ENCODE measurements at regions not wholly inside any gene's neighbourhood (a gene's known extent, or its start where the extent isn't known, plus 50 kb on each side); places are given as distances from the start of the nearest gene placed in this dataset.
A peak's percentile ranks its signal among the peaks of the same experiment; 100 is the strongest.

GRCh38 chr12:24463375-24463774, 485.5 kb downstream of the BCAT1 start:
- DNase-seq, result no peak

- DNase-seq, result no peak
These were observed 486.0 kb downstream of the BCAT1 start for GRCh38 chr12:24462946-24463345.

- no peak for DNase-seq
These were observed 488.4 kb downstream of the BCAT1 start for GRCh38 chr12:24460506-24460905.

GRCh38 chr12:24460099-24460498, 488.8 kb downstream of the BCAT1 start:
- peak; percentile 22 for DNase-seq

- no peak for DNase-seq
These were observed 493.1 kb downstream of the BCAT1 start for GRCh38 chr12:24455811-24456210.

GRCh38 chr12:24447678-24448077, 498.2 kb upstream of the SOX5 start:
- DNase-seq, result no peak

GRCh38 chr12:24446287-24446686, 496.8 kb upstream of the SOX5 start:
- no peak for DNase-seq

GRCh38 chr12:24444634-24445033, 495.2 kb upstream of the SOX5 start:
- peak; percentile 19 for DNase-seq

GRCh38 chr12:24441458-24441857, 492.0 kb upstream of the SOX5 start:
- DNase-seq, result no peak

- no peak for DNase-seq
These were observed 487.2 kb upstream of the SOX5 start for GRCh38 chr12:24436667-24437066.

GRCh38 chr12:24431872-24432271, 482.4 kb upstream of the SOX5 start:
- no peak for DNase-seq

GRCh38 chr12:24427776-24428175, 478.3 kb upstream of the SOX5 start:
- no peak for DNase-seq

- peak; percentile 23 for DNase-seq
These were observed 476.1 kb upstream of the SOX5 start for GRCh38 chr12:24425601-24425970.

GRCh38 chr12:24424889-24425600, 475.6 kb upstream of the SOX5 start:
- DNase-seq, result peak; percentile 96

GRCh38 chr12:24424376-24424775, 474.9 kb upstream of the SOX5 start:
- DNase-seq, result peak; percentile 90

- DNase-seq, result peak; percentile 25
These were observed 474.1 kb upstream of the SOX5 start for GRCh38 chr12:24423611-24424010.

GRCh38 chr12:24421759-24422158, 472.3 kb upstream of the SOX5 start:
- peak; percentile 78 for DNase-seq

GRCh38 chr12:24418157-24418556, 468.7 kb upstream of the SOX5 start:
- no peak for DNase-seq

- no peak for DNase-seq
These were observed 467.1 kb upstream of the SOX5 start for GRCh38 chr12:24416423-24417109.

GRCh38 chr12:24415934-24416333, 466.5 kb upstream of the SOX5 start:
- DNase-seq, result no peak

GRCh38 chr12:24414480-24414879, 465.0 kb upstream of the SOX5 start:
- DNase-seq, result no peak

GRCh38 chr12:24411948-24412347, 462.5 kb upstream of the SOX5 start:
- no peak for DNase-seq

- DNase-seq, result no peak
These were observed 460.4 kb upstream of the SOX5 start for GRCh38 chr12:24409868-24410267.

GRCh38 chr12:24408305-24408704, 458.8 kb upstream of the SOX5 start:
- DNase-seq, result no peak

- DNase-seq, result no peak
These were observed 458.4 kb upstream of the SOX5 start for GRCh38 chr12:24407884-24408283.
